ENCODE measurements at regions not wholly inside any gene's neighbourhood (a gene's known extent, or its start where the extent isn't known, plus 50 kb on each side); places are given as distances from the start of the nearest gene placed in this dataset.
A peak's percentile ranks its signal among the peaks of the same experiment; 100 is the strongest.

GRCh38 chr16:79439901-79440300 lies 160.6 kb downstream of the MAF start:
- DNase-seq: peak; percentile 49 to 73 (median 60)

GRCh38 chr16:79437764-79438751 lies 162.5 kb downstream of the MAF start:
- DNase-seq: peak; percentile 40 to 70 (median 68)

- DNase-seq: peak in 1 of 4 experiments; percentile 29
Measured at GRCh38 chr16:79436885-79437284, 163.7 kb downstream of the MAF start.

- no peak for DNase-seq
Measured at GRCh38 chr16:79434771-79435170, 165.8 kb downstream of the MAF start.

- no peak for DNase-seq
Measured at GRCh38 chr16:79434092-79434491, 166.4 kb downstream of the MAF start.

GRCh38 chr16:79431923-79432322 lies 168.6 kb downstream of the MAF start:
- DNase-seq: no peak

GRCh38 chr16:79430191-79430678 lies 170.3 kb downstream of the MAF start:
- no peak for DNase-seq

GRCh38 chr16:79429381-79430190 lies 171.0 kb downstream of the MAF start:
- no peak for DNase-seq

GRCh38 chr16:79426663-79427062 lies 173.9 kb downstream of the MAF start:
- no peak for DNase-seq

- DNase-seq: peak; percentile 52 to 81 (median 68)
Measured at GRCh38 chr16:79422064-79422463, 178.5 kb downstream of the MAF start.

GRCh38 chr16:79421126-79421525 lies 179.4 kb downstream of the MAF start:
- DNase-seq: no peak

- DNase-seq: no peak
Measured at GRCh38 chr16:79420493-79420892, 180.0 kb downstream of the MAF start.

GRCh38 chr16:79419148-79419547 lies 181.4 kb downstream of the MAF start:
- peak; percentile 61 to 87 (median 75) for DNase-seq

GRCh38 chr16:79417601-79418008 lies 182.9 kb downstream of the MAF start:
- peak in 3 of 4 experiments; percentile 42 to 53 (median 42) for DNase-seq

GRCh38 chr16:79415983-79416640 lies 184.4 kb downstream of the MAF start:
- peak in 2 of 4 experiments; percentile 26 to 33 for DNase-seq

GRCh38 chr16:79412783-79413225 lies 187.7 kb downstream of the MAF start:
- no peak for DNase-seq

GRCh38 chr16:79411805-79412204 lies 188.7 kb downstream of the MAF start:
- DNase-seq: no peak

- DNase-seq: no peak
Measured at GRCh38 chr16:79411357-79411756, 189.2 kb downstream of the MAF start.

GRCh38 chr16:79409978-79410377 lies 190.6 kb downstream of the MAF start:
- peak; percentile 48 to 66 (median 58) for DNase-seq

GRCh38 chr16:79408355-79408754 lies 192.2 kb downstream of the MAF start:
- DNase-seq: no peak

GRCh38 chr16:79407461-79408135 lies 192.9 kb downstream of the MAF start:
- DNase-seq: no peak

- DNase-seq: no peak
Measured at GRCh38 chr16:79407005-79407404, 193.5 kb downstream of the MAF start.
